IMR-90 (cell line): ENCODE measurements at regions not wholly inside any gene's neighbourhood (a gene's known extent, or its start where the extent isn't known, plus 50 kb on each side); places are given as distances from the start of the nearest gene placed in this dataset.
"Not testable (repeated sequence)": the region's sequence is repeated elsewhere in the genome, so short reads cannot be mapped to it uniquely, and the experiment has no call there.

Experiments
- ATAC-seq: fragments of 200-7000 bp; cut with Tn5 transposase; 2 replicates; pipeline ENCODE4 v1.9.1; 2020; ENCODE audit warnings: low read depth, mild to moderate bottlenecking, moderate library complexity
- BruUV-seq: library from RNA; stranded (reverse); fragments of 400-500 nt; replicated peaks from 2 replicates; lab custom pipeline; 2021; lab: Mats Ljungman, UMichigan
- CTCF ChIA-PET: fragments of 300-600 bp; formaldehyde crosslinking; extraction: SDS; loops from one replicate; lab custom pipeline; 2021; ENCODE audit warnings: antibody characterized with exemption; lab: Yijun Ruan, JAX
- POLR2A ChIA-PET: fragments of 300-600 bp; sonication (Branson Sonifier 250); formaldehyde crosslinking; loops from one replicate; lab custom pipeline; 2022; ENCODE audit warnings: antibody characterized with exemption; ENCODE audit not compliant: unreplicated experiment; lab: Charles Lee
- DNase-seq: peaks from one replicate; pipeline ENCODE4 v3.0.0; 2013
- H2AFZ ChIP-seq: replicated peaks from 2 replicates; pipeline ENCODE3; 2013; ENCODE audit warnings: low read length, mild to moderate bottlenecking; ENCODE audit not compliant: poor library complexity
- H2AK5ac ChIP-seq: 2 replicates; pipeline ENCODE4 v1.6.1; 2013; ENCODE audit warnings: low read depth, low read length, inconsistent platforms
- H2AK9ac ChIP-seq: replicated peaks from 2 replicates; pipeline ENCODE3; 2013; ENCODE audit warnings: mild to moderate bottlenecking, low read depth, low read length, moderate library complexity; ENCODE audit not compliant: poor library complexity
- H2BK120ac ChIP-seq: 2 replicates; pipeline ENCODE4 v1.6.1; 2013; ENCODE audit warnings: low read depth, low read length, inconsistent platforms
- H2BK15ac ChIP-seq: 3 replicates; pipeline ENCODE4 v1.6.1; 2013; ENCODE audit warnings: low read depth, low read length, inconsistent platforms
- H2BK20ac ChIP-seq: 2 replicates; pipeline ENCODE4 v1.6.1; 2013; ENCODE audit warnings: low read depth, mild to moderate bottlenecking, inconsistent platforms, low read length, moderate library complexity
- H2BK5ac ChIP-seq: 2 replicates; pipeline ENCODE4 v1.6.1; 2013; ENCODE audit warnings: mild to moderate bottlenecking, low read depth, low read length, inconsistent platforms; ENCODE audit not compliant: poor library complexity, severe bottlenecking
- H3K14ac ChIP-seq: replicated peaks from 2 replicates; pipeline ENCODE4 v1.6.1; 2013; ENCODE audit warnings: low read depth, low read length, inconsistent platforms
- H3K18ac ChIP-seq: 2 replicates; pipeline ENCODE4 v1.6.1; 2013; ENCODE audit warnings: low read depth, low read length, control low read depth
- H3K23ac ChIP-seq: 2 replicates; pipeline ENCODE4 v1.6.1; 2013; ENCODE audit warnings: low read depth, low read length, inconsistent platforms
- H3K27ac ChIP-seq: 2 replicates; pipeline ENCODE4 v1.5.1; 2013; ENCODE audit warnings: mild to moderate bottlenecking, control low read depth, low read length; ENCODE audit not compliant: insufficient read depth
- H3K27me3 ChIP-seq: 2 replicates; pipeline ENCODE4 v1.6.1; 2013; ENCODE audit warnings: low read length; ENCODE audit not compliant: control insufficient read depth, insufficient read depth
- H3K36me3 ChIP-seq: 2 replicates; pipeline ENCODE4 v1.6.1; 2013; ENCODE audit warnings: low read length, mixed read lengths; ENCODE audit not compliant: control insufficient read depth, insufficient read depth
- H3K4ac ChIP-seq: 2 replicates; pipeline ENCODE4 v1.6.1; 2013; ENCODE audit warnings: low read depth, low read length, inconsistent platforms
- H3K4me1 ChIP-seq: 2 replicates; pipeline ENCODE4 v1.6.1; 2013; ENCODE audit warnings: low read length, mixed read lengths; ENCODE audit not compliant: control insufficient read depth, insufficient read depth
- H3K4me2 ChIP-seq: 2 replicates; pipeline ENCODE4 v1.6.1; 2013; ENCODE audit warnings: low read depth, mild to moderate bottlenecking, control low read depth, low read length, moderate library complexity
- H3K4me3 ChIP-seq: 2 replicates; pipeline ENCODE4 v1.5.1; 2013; ENCODE audit warnings: low read depth, mild to moderate bottlenecking, control low read depth, low read length, moderate library complexity; ENCODE audit not compliant: insufficient read depth
- H3K56ac ChIP-seq: 2 replicates; pipeline ENCODE4 v1.6.1; 2013; ENCODE audit warnings: low read length, inconsistent platforms; ENCODE audit not compliant: insufficient read depth; ENCODE audit errors: extremely low read depth
- H3K79me1 ChIP-seq, 2 experiments: 2 replicates each; pipeline ENCODE4 v1.6.1; 2013; ENCODE audit warnings: low read length in 2 of 2, inconsistent platforms in 1 of 2, low read depth in 1 of 2
- H3K9ac ChIP-seq: 2 replicates; pipeline ENCODE4 v1.6.1; 2013; ENCODE audit warnings: low read depth, low read length, control low read depth
- H3K9me1 ChIP-seq: 2 replicates; pipeline ENCODE4 v1.6.1; 2013; ENCODE audit warnings: low read length, inconsistent platforms; ENCODE audit not compliant: insufficient read depth
- H3K9me3 ChIP-seq: 2 replicates; pipeline ENCODE4 v1.6.1; 2013; ENCODE audit warnings: low read length; ENCODE audit not compliant: control insufficient read depth, insufficient read depth
- H4K20me1 ChIP-seq: 2 replicates; pipeline ENCODE4 v1.6.1; 2013; ENCODE audit warnings: low read length, inconsistent platforms; ENCODE audit not compliant: insufficient read depth
- H4K5ac ChIP-seq: 2 replicates; pipeline ENCODE4 v1.6.1; 2013; ENCODE audit warnings: mild to moderate bottlenecking, low read depth, low read length, control low read depth
- H4K8ac ChIP-seq, 2 experiments: 2 replicates each; pipeline ENCODE4 v1.6.1; 2013; ENCODE audit warnings: low read depth in 2 of 2, low read length in 2 of 2, control low read depth in 1 of 2, inconsistent platforms in 1 of 2
- H4K91ac ChIP-seq: 2 replicates; pipeline ENCODE4 v1.6.1; 2013; ENCODE audit warnings: low read depth, low read length, inconsistent platforms; ENCODE audit not compliant: insufficient read depth
- WGBS, 2 experiments: methylation state at CpG; one replicate each; pipeline versions ENCODE4 v1.1.5 to v1.1.7; 2013; ENCODE audit warnings: missing lambda C conversion rate in 2 of 2; ENCODE audit not compliant: insufficient read length in 1 of 2; ENCODE audit errors: extremely low coverage in 2 of 2; 5-methylcytosine and 5-hydroxymethylcytosine counted together
- dilution Hi-C: fragments of 300-500 bp; cut with HindIII; formaldehyde crosslinking; loops from one replicate; pipeline ENCODE4 v1.14.3; 2018; ENCODE audit warnings: low sequenced_read_pairs; ENCODE audit not compliant: unreplicated experiment
- in situ Hi-C: fragments of 300-500 bp; cut with MboI; formaldehyde crosslinking; loops from 3 replicates; pipeline ENCODE4 v1.14.3; 2019; ENCODE audit warnings: low sequenced_read_pairs, inconsistent platforms, mixed read lengths
- intact Hi-C: fragments of 100-400 bp; cut with micrococcal nuclease; formaldehyde crosslinking; loops from 2 replicates; pipeline ENCODE4 v1.10.0; 2022

- H3K79me1 ChIP-seq, H2BK120ac ChIP-seq, H3K4me3 ChIP-seq, dilution Hi-C loops, H2BK20ac ChIP-seq, H3K14ac ChIP-seq, in situ Hi-C loops, H3K27me3 ChIP-seq, H3K27ac ChIP-seq, H3K9me1 ChIP-seq, H3K23ac ChIP-seq, H4K8ac ChIP-seq, H3K56ac ChIP-seq, H3K4me1 ChIP-seq, H2BK5ac ChIP-seq, BruUV-seq, H3K9ac ChIP-seq, CTCF ChIA-PET, intact Hi-C loops, H4K20me1 ChIP-seq, H4K5ac ChIP-seq, H4K91ac ChIP-seq, H3K9me3 ChIP-seq, H3K36me3 ChIP-seq, H3K4ac ChIP-seq, H2AFZ ChIP-seq, H2AK9ac ChIP-seq, ATAC-seq, DNase-seq, POLR2A ChIA-PET, H2AK5ac ChIP-seq, H3K4me2 ChIP-seq, H3K18ac ChIP-seq, H2BK15ac ChIP-seq: not testable (repeated sequence)
- no CpG with 5 or more reads among the region's 2 CpGs for WGBS, 2 experiments
Measured at GRCh38 chrX:121574384-121574783, 527.0 kb downstream of the GLUD2 start.
